Esophagus squamous epithelium (tissue), 5 donors: ENCODE measurements at regions not wholly inside any gene's neighbourhood (a gene's known extent, or its start where the extent isn't known, plus 50 kb on each side); places are given as distances from the start of the nearest gene placed in this dataset.

Experiments
- DNase-seq: peaks from one replicate; lab custom pipeline; 2025; lab: John Stamatoyannopoulos, UW
- H3K27ac ChIP-seq, 4 donors: fragments of 200-600 bp; sonication (generic); one replicate each; pipeline ENCODE4 v1.5.1; 2016 to 2019; ENCODE audit warnings: mild to moderate bottlenecking in 1 of 4
- H3K27me3 ChIP-seq, 4 donors: fragments of 200-600 bp; sonication (generic); 1 replicate in 3 of 4; 2 replicates in 1 of 4; pipeline versions ENCODE4 v1.5.1 to v1.6.0; 2017 to 2021; ENCODE audit warnings: antibody characterized with exemption in 1 of 4
- H3K36me3 ChIP-seq, 3 donors: fragments of 200-600 bp; sonication (generic); one replicate each; pipeline ENCODE4 v1.5.1; 2016 to 2019
- H3K4me1 ChIP-seq, 3 donors: fragments of 200-600 bp; sonication (generic); one replicate each; pipeline ENCODE4 v1.5.1; 2017 to 2019
- H3K4me3 ChIP-seq, 4 donors: fragments of 200-600 bp; sonication (generic); 1 replicate in 3 of 4; 2 replicates in 1 of 4; pipeline ENCODE4 v1.5.1; 2016 to 2019; ENCODE audit warnings: mild to moderate bottlenecking in 2 of 4, moderate library complexity in 1 of 4
- H3K9me3 ChIP-seq, 3 donors: fragments of 200-600 bp; sonication (generic); one replicate each; pipeline ENCODE4 v1.5.1; 2016 to 2019
- POLR2A ChIP-seq, 4 donors: fragments of 450-650 bp; IDR thresholded peaks; one replicate each; pipeline ENCODE4 v1.6.1; 2017; ENCODE audit warnings: antibody characterized with exemption in 4 of 4, mild to moderate bottlenecking in 4 of 4, moderate library complexity in 3 of 4
- WGBS, 2 donors: methylation state at CpG; one replicate each; pipeline ENCODE4 v1.1.5; 2018; 5-methylcytosine and 5-hydroxymethylcytosine counted together
- intact Hi-C: fragments of 100-400 bp; cut with DNase I; formaldehyde crosslinking; loops from one replicate; pipeline ENCODE4 v1.15.0; 2022
- TF ChIP-seq, protein P1 (sequence below), 6 experiments: fragments of 450-650 bp in 4 of 6; fragments of 200-600 bp in 2 of 6; sonication (generic) in 2 of 6; IDR thresholded peaks; one replicate each; pipeline ENCODE4 v1.5.1; 2016 to 2019; ENCODE audit warnings: antibody characterized with exemption in 6 of 6, mild to moderate bottlenecking in 4 of 6, moderate library complexity in 4 of 6
- donor health status: DM: yes; HTN: yes; CAD: no.

DNA sequence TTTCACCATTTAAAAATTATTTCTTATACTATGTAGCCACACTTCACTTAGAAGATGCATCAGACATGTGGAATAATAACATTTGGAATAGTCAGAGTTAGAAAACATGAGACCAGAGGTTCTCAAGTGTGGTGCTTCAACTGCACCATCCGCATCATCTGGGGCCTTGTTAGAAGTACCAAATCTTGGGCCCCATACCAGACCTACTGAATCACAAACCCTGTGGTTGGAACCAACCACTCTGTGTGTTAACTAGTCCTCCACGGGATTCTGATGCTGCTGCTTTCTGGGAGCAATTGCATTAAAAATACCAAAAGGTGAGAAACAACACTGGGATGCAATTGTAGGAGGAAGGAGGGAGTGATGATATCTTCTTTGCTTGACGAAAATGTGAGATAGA lies 125.2 kb downstream of the GNAT3 start:
- 80% methylated on average over 3 of the region's 3 CpGs for WGBS, 2 donors
- H3K9me3 ChIP-seq, result no peaks in the 10 kb centered on the region
- H3K27me3 ChIP-seq, result no peaks in the 10 kb centered on the region
- TF ChIP-seq, protein P1, sequence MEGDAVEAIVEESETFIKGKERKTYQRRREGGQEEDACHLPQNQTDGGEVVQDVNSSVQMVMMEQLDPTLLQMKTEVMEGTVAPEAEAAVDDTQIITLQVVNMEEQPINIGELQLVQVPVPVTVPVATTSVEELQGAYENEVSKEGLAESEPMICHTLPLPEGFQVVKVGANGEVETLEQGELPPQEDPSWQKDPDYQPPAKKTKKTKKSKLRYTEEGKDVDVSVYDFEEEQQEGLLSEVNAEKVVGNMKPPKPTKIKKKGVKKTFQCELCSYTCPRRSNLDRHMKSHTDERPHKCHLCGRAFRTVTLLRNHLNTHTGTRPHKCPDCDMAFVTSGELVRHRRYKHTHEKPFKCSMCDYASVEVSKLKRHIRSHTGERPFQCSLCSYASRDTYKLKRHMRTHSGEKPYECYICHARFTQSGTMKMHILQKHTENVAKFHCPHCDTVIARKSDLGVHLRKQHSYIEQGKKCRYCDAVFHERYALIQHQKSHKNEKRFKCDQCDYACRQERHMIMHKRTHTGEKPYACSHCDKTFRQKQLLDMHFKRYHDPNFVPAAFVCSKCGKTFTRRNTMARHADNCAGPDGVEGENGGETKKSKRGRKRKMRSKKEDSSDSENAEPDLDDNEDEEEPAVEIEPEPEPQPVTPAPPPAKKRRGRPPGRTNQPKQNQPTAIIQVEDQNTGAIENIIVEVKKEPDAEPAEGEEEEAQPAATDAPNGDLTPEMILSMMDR (IDR thresholded peaks at IDR 0.05), result no peak
- TF ChIP-seq POLR2A (IDR thresholded peaks at IDR 0.05), result no peak
- no peak for DNase-seq
- no peaks in the 10 kb centered on the region for H3K36me3 ChIP-seq
- H3K27ac ChIP-seq, result no peak overlapping the region
- peaks cover 0 to 18% (median 0%) of the 10 kb centered on the region in 3 donors for H3K4me1 ChIP-seq
- H3K4me3 ChIP-seq, result no peak overlapping the region
- intact Hi-C loops, result no loop called here

DNA sequence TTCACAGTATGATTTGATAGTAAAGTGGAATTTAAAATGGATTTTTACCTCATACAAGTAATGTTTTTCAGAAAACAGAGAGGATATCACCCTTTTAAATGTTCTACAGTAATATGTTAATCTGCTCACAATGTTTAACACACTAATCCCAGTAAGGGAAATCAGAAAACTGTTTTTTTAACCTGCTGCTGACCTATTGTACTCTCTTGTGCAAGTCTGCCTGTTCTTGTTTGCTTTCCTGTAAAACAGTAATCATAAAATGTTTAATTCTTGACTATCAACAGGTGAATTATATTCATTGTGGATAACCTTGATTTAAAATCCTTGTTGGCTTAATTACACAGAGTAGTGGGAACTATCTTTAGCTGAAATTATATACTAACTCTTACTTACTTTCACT lies 126.4 kb downstream of the GNAT3 start:
- Histone ChIP-seq H3K27ac (no peak overlapping the region), H3K36me3 (no peaks in the 10 kb centered on the region), H3K4me3 (no peak overlapping the region), H3K4me1 (peaks cover 0 to 18% (median 0%) of the 10 kb centered on the region in 3 donors), H3K27me3 (no peaks in the 10 kb centered on the region), H3K9me3 (no peaks in the 10 kb centered on the region)
- TF ChIP-seq, protein P1 (IDR thresholded peaks at IDR 0.05), result no peak
- TF ChIP-seq POLR2A (IDR thresholded peaks at IDR 0.05), result no peak
- intact Hi-C loops, result no loop called here
- no peak for DNase-seq

DNA sequence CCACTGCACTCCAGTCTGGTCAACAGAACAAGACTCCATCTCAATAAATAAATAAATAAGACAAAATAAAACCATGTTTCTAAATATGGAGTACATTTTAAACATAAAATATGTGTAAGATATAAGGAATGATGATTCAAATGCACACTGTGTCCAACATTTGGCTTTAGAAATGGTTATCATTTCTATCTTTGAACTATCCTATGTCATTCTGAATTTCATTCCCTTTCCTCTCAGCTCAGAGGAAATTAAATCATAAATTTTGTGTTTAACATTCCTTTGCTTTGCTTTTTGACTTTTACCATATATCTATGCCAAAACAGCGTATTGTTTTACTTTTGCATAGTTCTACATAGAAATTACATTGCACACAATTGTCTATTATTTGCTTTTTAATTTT lies 130.9 kb downstream of the GNAT3 start:
- no peak for DNase-seq
- Histone ChIP-seq H3K27me3 (no peaks in the 10 kb centered on the region), H3K27ac (no peak overlapping the region), H3K9me3 (no peaks in the 10 kb centered on the region), H3K4me3 (no peak overlapping the region), H3K4me1 (peaks cover 0 to 14% (median 0%) of the 10 kb centered on the region in 3 donors), H3K36me3 (no peaks in the 10 kb centered on the region)
- 76 to 82% methylated on average over 1 of the region's 1 CpG for WGBS, 2 donors
- intact Hi-C loops, result no loop called here
- TF ChIP-seq POLR2A (IDR thresholded peaks at IDR 0.05), result no peak
- TF ChIP-seq, protein P1 (IDR thresholded peaks at IDR 0.05), result no peak

DNA sequence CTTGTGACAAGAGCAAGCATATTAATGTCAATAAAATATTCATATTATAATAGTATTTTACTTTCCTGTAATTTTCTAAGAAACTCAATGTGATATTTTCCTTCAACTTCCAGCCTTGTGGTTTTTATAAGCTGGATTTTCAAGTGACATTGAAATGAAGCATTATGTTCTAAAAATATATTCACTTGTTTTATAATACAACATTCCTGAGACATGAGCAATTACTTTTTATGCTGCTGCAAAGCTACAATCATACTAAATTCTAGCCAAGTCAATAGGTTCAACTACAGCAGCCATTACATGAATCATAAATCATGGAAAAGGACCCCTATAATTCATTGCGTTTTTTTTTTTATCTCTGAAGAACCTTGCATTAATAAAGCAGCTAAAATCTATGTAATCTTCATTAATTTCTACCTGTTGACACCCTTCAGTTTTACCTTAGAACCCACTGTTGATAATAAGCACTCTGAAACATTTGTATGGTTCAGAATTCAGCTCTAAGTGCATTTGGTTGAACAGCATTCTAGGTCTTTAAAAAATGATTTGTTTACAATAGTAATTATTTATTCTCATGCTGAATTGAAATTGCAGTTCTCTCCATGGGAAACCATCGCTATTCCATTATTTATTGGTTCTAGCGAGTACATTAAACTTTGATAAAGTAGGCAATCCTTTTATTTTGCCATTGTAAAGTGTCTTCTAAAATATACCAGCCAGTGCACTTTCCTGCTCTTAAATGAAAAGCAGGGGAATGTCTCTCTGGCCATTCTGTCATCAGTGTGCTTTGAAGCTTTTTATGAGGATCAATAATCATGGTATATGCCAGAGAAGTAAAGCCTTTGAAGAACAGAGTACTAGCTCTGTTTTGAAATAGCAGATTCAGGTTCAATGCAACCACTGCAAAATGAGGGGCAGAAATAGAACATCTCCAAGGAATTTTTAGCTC lies 132.6 kb downstream of the GNAT3 start:
- Histone ChIP-seq H3K27me3 (no peaks in the 10 kb centered on the region), H3K4me3 (no peak overlapping the region), H3K27ac (no peak overlapping the region), H3K4me1 (peaks cover 0 to 7% (median 0%) of the 10 kb centered on the region in 3 donors), H3K36me3 (no peaks in the 10 kb centered on the region), H3K9me3 (no peaks in the 10 kb centered on the region)
- no peak for DNase-seq
- intact Hi-C loops, result no loop called here
- 59 to 64% methylated on average over 3 of the region's 3 CpGs for WGBS, 2 donors
- TF ChIP-seq, protein P1 (IDR thresholded peaks at IDR 0.05), result no peak
- TF ChIP-seq POLR2A (IDR thresholded peaks at IDR 0.05), result no peak

DNA sequence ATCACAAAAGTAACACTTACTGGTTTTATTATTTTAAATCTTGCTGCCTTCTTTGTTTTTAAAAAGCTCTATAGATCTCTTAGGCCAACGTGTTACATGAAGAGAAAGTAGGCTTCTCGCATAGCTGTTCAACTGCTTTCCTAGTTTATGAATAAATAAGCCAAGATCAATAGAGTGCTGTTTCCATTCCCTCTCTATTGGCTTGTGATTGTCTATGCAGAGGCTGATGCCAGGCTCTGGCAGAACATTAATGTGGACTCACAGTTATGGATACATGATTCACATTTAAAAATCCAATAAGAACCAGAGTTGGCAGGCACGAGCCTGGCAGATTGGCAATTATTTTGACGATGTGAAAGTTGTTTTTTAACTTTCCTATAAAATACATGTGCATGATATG lies 137.5 kb downstream of the GNAT3 start:
- Histone ChIP-seq H3K27ac (no peak overlapping the region), H3K9me3 (no peaks in the 10 kb centered on the region), H3K27me3 (no peaks in the 10 kb centered on the region), H3K4me3 (no peak overlapping the region), H3K4me1 (peaks cover 0 to 7% (median 0%) of the 10 kb centered on the region in 3 donors), H3K36me3 (no peaks in the 10 kb centered on the region)
- intact Hi-C loops, result no loop called here
- 64 to 72% methylated on average over 4 of the region's 4 CpGs for WGBS, 2 donors
- DNase-seq, result no peak
- TF ChIP-seq, protein P1 (IDR thresholded peaks at IDR 0.05), result no peak
- no peak for TF ChIP-seq POLR2A (IDR thresholded peaks at IDR 0.05)
